ENCODE measurements at regions not wholly inside any gene's neighbourhood (a gene's known extent, or its start where the extent isn't known, plus 50 kb on each side); places are given as distances from the start of the nearest gene placed in this dataset.

DNA sequence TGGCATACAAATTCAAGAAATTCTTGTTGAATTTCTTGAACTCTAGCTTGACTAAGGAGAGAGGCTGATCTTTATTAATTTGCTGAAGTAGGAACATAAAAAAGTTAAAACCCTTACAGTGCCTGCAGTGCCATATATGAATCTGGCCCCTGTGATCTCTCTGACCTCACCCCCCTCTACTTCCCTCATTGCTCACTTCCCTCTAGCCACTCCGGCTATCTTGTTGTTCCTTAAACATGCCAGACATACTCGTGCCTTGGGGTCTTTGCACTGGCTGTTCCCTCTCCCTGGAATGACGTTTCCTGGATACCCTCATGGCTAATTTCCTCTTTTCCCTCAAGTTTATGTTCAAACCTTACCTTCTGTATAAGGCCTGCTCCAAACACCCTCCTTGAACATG, 246.3 kb upstream of the SIX2 start:
- DNase-seq (ENCODE audit: low spot score): no peak

DNA sequence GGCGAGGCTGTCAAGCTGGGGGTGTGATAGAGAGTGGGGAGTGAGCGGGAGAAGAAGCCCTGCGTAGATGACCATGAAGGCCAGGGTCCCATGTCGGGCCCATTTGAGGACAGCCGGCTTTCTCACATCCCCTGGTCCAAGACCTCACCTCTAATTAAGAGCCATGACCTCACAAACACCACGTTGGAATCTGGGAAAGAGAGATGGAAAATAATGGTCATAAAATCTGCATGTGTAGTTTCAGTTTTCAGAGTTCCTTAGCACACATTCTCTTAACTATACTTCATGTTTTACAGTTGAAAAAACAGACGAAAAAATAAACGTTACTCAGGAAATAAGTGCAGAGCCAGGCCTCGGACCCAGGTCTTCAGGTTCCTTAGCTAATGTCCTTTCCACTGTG, 244.8 kb upstream of the SIX2 start:
- no peak for DNase-seq (ENCODE audit: low spot score)

DNA sequence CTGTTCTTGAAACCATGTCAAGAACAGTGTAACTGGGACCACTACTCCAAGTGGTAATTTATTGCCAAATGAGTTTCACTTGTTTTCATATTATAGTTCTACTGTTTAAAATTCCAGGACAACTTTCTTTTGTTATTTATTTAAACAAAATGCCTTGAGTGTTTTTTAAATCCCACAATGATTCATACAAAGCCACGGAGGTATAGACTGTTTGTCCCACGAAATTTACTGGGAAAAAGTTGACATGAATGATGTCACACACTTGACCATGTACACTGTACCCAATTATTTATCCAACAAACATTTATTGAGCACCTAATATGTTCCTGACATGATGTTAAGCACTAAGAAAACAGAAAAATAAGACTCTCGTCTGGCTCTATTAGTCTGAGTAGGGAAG, 243.9 kb upstream of the SIX2 start:
- no peak for DNase-seq (ENCODE audit: low spot score)

DNA sequence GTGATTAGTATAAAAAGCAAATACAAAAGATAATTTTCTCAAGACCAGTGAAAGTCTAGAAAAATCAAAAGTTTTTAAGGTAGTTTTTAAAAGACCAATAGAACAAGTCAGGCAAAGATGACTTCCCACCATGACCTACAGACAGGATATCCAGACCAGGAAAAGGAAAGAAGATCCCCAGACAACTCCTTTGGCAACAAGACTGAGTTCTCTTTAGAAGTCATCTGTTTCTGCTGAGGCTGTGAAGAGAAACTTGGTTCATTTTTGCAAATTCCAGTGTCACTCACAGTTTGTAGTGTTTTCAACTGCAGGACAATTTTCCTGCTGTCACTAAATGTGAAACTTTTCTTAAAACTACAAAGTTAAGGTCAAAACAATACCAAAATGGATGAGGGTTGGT, 240.9 kb upstream of the SIX2 start:
- no peak for DNase-seq (ENCODE audit: low spot score)

DNA sequence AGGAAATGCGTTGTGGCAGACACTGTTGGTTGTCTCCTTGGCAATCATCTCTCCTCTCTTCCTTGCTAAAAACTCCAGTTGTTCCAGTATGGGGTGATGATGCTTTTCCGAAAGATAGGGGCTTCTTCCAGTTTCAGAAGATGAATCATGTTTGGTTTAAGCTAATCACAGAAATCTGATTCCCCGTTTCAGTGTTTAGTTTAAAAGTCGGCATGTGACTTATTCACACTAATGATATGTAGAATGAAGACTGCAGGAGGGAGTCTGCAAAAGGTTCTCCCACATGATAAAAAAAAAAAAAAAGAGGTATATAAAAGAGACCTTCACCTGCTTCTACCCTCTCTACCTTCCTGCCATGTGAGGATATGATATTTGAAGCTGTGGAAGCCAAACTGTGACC, 239.0 kb upstream of the SIX2 start:
- no peak for DNase-seq (ENCODE audit: low spot score)

DNA sequence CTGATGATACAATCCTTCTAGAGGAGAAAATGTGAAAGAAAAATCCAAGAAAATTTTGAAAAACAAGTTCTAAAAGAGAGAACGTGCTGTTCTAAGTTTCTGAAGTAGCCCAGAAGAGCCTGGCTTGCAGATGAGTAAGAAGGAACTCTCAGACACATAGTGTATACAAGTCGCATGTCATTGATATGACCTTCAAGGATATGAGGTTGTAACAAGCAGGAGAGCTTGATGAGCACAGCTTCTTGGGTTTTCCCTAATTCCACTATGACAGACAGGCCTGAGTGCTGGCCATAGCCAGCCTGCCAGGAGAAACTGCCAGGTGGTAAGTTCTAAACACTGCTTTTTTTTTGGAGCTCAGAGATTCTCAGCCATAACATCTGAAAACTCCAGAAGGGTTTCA, 235.7 kb upstream of the SIX2 start:
- DNase-seq (ENCODE audit: low spot score): no peak

DNA sequence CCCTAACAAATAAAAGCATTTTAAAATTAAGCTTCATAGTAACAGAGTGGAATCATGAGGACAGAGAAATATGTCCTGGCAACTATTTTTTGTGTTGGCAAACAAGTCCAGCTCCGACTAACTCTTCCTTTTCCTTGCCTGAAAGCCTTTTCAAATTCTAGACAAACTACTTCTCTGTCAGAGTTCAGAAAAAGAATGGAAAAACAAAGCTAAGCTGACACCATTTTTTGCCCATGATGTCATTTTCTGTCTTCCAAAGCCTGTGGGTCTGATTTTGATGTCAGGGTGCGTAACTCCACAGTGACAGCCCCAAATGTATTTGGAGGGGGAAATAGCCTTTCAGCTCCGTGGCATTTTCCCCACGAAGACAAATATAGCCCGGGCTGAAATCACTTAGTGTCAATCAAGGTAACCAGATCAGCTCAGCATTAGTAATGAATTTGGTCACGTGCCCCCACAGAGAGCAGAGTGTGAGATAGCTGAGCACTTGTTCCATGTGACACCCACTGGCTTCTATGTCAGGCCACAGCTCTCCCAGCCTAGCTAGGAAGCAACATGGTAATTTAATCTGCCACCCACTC, 233.0 kb upstream of the SIX2 start:
- DNase-seq (ENCODE audit: low spot score): no peak

DNA sequence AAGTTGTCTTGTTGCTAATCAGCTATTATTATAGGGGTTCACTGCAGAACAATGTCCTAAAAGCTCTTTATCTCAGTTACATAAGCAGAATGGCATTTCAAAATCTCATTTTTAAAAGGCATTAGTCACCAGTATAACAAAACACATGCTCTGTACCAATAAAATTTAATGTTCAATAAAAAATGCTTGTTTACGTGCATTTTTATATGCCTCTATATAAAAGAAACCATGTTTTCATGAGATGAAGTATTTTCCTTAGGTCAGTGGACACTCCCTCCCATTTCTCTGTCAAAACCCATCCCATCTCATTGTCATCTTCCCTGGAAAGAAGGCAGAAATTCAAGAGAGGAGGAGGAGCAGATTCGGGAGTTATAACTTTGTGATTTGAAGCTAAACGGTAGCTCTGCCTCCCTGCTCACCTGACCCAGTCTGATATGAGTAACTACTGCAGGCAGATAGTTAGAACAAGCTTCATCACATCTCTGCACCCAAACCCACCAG, 231.9 kb upstream of the SIX2 start:
- DNase-seq (ENCODE audit: low spot score): no peak

DNA sequence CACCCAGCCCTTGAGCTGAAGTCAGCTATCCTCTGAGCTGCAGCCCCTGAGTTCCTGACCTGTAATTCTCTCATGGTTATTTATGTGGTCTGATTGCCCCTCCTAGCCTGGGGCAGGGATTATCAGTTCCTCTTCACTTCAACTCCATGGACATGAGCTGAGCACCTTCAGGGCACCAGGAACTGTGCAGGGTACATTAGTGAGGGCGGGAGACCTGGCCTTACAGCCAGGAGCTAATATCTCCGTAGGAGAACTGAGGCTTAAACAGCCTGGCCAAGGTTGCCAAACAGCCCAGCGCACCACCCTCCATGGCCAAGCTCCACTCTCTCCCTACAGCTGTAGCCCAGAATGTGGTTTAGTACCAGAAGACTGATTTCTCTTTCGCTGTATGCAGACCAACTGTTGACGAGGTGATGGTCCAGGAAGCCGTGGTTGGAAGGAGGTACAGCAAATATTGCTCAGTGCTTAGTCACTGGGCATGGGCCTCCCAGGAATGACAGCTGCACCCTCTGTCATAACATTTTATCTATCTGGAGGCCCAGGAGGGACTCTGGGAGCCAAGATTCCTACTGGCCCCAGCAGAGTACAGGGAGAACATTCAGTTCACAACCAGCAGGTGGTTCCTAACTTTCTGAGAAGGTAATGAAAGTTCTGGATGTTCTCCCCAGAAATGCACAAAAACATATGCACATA, 228.7 kb upstream of the SIX2 start:
- DNase-seq (ENCODE audit: low spot score): no peak

DNA sequence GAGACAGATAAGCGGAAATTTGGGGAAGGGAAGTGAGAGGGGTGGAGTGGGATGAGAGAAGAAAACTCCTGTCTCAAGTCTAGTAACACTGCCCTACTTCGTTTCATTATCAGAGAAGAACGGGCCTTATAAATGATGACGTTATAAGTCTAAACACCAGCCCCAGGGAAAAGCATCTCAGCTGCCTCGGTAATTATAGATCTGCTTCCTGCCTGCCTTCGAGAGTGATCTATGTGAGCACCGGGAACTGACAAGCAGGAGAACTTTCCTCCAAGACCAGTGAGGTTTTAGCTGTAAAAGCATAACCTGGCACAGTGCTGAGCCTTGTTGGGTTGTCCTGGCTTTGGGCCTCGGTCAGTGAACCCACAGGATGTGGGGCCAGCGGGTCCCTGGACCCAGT, 227.9 kb upstream of the SIX2 start:
- no peak for DNase-seq (ENCODE audit: low spot score)

DNA sequence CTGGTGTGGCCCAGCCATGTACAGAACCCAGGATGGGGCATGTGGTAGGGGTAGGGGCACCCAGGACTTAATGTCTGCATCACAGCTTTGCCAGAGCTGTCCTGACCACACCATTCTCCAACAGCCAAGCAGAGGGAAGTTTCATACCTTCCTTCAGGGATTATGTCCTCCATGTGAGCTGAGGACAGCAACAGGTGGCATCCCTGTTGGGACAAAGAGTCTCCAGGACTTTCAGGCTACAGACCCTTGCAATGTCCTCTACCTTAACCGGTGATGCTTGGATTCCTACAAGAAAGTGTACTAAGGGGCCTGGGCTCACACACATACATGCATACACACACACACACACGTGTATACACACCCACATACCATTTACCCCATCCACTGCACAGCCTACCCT, 227.0 kb upstream of the SIX2 start:
- no peak for DNase-seq (ENCODE audit: low spot score)

DNA sequence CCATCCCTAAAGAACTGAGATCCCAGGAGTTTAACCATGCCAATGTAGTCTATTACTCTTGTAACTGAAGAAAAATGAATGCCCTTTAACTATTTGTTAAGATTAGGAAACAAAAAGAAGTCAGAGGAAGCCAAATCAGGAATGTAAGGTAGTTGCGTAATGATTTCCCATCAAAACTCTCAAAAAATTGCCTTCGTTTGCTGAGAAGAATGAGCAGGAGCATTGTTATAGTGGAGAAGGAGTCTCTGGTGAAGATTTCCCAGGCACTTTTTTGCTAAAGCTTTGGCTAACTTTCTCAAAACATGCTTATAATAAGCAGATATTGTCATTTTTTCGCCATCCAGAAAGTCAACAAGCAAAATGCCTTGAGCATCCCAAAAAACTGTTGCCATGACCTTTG, 224.0 kb upstream of the SIX2 start:
- DNase-seq (ENCODE audit: low spot score): no peak

DNA sequence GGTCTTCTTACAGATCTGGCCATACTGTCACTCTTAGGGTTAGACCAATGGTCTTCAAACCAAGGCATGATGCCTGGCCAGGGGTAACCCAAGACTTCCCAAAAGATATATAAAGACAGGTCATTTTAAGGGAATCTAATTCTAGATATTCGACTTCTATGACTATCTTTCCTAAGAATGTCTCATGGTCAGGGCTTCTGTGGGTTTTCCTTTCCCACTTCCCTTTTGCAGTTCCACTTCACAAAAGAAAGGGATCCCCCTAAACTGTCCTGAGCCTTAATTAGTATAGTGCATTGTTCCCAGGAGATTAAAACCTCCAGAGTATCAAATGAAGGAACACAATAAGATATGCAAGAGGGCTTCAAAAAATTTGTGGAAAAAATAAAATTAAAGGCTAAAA, 223.6 kb upstream of the SIX2 start:
- no peak for DNase-seq (ENCODE audit: low spot score)

DNA sequence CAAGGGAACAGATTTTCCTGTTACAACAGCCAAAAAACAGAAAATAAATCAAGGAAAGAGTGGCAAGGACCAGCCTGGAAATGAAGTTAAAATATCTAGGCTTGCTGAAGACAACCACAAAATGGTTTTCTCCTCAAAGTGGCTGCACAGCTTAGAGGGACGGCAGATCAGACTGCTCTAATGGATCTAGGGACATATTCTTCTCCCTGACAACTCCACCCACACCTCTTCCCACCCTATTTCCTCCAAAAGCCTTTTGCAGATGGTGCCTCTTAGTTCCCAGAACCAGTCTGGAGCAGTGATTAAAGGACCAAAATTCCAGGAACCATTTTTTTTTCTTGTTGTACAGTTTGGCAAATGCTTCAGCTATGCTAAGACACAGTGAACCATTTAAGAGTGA, 220.2 kb upstream of the SIX2 start:
- no peak for DNase-seq (ENCODE audit: low spot score)

DNA sequence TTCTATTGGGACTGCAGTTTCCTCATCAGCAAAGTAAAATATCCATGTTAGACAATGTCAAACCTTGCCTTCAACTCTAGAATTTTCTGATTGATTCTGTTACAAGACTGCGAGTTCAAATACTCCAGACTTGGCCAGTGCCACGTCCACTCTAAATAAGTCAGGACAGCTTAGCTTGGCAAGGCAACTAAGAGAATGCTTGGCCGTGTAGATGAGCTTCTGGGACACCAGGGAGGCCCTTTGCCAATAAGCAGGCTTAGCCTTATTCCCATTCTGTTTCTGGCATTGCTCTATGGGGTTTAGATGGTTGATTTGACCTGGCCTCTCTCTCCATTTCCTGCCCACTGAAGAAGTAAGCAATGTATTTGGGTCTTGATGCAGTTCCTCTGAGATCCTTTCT, 218.1 kb upstream of the SIX2 start:
- no peak for DNase-seq (ENCODE audit: low spot score)

DNA sequence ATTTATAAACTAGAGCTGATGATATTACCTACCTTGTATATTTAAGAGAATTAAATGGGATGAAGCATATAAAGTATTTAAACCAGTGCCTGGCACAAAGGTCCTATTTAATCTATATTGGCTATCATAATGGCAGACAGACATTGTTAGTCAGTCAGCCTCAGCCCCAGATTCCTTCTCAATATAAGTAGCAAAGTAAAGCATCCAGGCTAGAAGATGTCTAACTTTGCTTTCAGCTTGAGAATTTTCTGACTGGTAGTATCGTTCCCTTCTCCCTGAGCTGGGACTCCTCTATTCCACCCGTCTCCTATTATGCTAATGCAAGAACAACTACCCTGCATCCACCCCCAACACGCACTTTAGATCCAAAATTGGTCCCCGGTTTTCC, 215.7 kb upstream of the SIX2 start:
- DNase-seq (ENCODE audit: low spot score): no peak

DNA sequence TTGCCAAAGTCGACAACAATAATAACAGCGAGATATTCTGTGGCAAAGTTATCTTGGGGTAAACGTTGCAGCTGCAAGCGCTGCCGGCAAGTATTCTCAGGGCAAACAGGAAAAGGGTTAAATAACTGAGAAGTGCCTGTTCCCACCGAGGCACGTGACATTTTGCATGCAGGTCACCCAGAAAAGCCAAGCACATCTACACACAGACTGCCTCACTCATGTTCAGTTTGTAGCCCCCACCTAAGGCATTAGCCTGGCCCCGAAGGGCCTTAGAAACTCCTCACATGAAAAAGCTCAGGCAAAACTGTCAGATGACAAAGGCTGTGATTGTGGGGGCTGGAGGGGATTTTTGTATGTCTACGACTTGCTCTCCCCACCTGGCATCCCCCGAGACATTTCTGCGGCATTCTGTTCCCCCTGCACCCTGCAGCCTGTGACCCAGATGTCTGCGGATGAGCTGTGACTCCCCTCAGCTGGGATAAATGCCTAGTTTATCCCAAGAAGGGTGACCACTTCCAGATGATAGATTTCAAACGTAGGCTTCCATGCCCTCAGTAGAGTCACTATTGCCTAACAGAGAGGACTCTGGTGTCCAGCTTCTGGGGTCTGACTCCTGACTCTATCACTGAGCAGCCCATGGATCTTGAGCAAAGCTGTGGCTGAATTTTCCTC, 215.2 kb upstream of the SIX2 start:
- no peak for DNase-seq (ENCODE audit: low spot score)

DNA sequence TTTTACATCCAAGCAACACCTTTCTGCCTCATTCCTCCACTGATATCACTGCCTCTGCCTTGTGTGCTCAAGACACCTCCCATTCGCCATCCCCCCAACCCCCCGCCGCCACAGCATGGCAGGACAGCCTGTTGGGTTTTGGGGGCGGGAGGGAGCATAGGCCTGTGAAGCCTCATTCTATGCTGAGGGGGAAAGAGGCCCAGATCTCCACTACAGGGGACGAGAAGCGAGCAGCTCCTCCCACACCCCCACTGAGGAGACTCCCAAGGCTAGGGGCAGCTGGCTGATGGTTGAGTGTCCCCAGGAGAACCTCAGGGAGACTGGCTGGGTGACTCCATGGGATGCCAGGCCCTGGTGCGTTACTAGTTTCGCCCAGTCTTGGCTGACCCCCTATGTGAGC, 214.3 kb upstream of the SIX2 start:
- no peak for DNase-seq (ENCODE audit: low spot score)

DNA sequence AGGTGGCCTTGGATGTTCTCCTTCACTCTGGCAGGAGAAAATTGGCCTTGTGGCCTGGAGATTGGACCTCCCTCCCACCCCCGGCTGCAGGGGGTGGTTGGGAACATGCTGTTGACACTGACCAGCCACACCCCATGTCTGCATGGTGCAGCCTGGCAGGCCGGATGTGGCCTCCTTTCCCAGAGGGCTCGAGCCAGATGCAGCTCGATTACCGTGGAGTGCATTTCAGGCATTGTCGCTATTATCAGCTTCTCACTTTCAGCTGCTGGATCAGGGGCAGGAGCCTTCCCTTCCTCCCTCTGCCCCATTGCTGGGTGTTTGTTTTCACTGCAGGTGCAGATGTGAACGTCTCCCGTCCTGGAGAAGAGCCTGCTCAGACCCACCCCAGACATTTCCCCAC, 211.0 kb upstream of the SIX2 start:
- no peak for DNase-seq (ENCODE audit: low spot score)

DNA sequence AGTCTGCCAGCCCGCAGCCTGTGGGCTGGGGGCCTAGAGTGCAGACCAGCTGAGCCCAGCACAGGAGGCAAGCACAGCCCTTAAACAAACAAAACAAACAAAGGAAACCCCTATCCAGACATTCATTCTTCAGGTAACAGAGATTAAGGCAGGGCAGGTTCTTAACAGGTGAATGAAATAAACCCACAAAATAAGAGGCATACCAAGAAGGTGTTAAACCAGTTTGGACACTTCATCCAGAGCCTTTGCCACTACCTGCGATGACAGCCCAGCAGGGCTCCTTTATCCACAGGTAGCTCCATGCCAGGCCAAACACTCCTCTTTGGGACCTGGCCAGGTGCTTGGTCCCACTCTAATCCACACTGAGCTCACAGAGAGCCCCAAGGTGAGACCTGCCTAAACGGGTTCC, 209.7 kb upstream of the SIX2 start:
- no peak for DNase-seq (ENCODE audit: low spot score)

DNA sequence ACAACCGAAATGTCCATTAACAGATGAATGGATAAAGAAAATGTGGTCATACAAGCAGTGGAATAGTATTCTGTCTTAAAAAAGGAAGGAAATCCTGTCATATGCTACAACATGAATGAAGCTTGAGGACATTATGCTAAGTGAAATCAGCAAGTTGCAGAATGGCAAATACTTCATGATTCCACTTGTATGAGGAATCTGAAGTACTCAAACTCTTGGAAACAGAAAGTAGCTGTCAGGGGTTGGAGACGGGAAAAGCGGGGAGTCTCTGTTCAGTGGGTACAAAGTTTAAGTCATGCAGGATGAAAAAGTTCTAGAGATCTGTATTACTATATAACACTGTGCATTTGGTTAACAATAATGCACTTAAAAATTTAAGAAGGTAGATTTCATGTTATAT, 209.0 kb upstream of the SIX2 start:
- no peak for DNase-seq (ENCODE audit: low spot score)

DNA sequence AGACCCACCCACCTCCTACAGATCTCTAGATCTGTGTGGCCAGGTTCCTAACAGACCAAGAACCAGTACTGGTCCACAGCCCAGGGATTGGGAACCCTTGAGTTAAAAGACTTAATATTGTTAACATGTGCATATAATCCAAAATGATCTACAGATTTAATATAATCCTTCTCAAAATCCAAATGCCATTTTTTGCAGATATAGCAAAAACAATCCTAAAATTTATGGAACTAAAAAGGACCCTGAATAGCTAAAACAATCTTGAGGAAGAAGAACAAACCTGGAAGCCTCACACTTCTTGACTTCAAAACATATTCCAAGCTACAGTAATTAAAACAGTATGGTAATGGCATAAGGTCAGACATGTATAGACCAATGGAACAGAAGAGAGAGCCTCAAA, 206.9 kb upstream of the SIX2 start:
- no peak for DNase-seq (ENCODE audit: low spot score)

DNA sequence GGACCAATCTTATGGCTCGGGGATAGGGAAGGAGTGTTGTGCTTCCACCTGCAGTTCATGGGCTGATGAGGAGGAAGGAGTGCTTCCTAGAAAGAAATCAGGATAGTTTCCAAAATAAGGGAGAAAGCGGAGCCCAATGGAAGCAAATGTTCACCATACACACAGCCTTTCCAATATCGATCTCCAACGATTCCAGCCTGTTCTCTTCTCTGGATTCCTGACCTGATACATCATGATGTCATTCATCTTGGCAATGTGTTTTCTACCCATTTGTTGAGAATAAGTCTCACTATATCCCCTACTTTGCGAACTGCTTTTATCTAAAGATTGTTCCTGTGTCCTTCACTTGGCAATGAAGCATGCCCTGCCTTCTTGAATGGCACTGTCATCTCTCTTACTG, 205.3 kb upstream of the SIX2 start:
- no peak for DNase-seq (ENCODE audit: low spot score)
